Stimulated activated CD8-positive, alpha-beta memory T cell treated with anti-CD3 and anti-CD28 coated beads, Interleukin-7, amount 100 ng/mL, for 24 hours (primary cell): ENCODE measurements at regions not wholly inside any gene's neighbourhood (a gene's known extent, or its start where the extent isn't known, plus 50 kb on each side); places are given as distances from the start of the nearest gene placed in this dataset.

Experiments used
- DNase-seq: peaks from one replicate; pipeline ENCODE4 v3.0.0-alpha.2; 2020; ENCODE audit warnings: low read depth

GRCh38 chr11:38296211-38296776 lies 1698.3 kb upstream of the RAG2 start:
- no peak for DNase-seq

GRCh38 chr11:38282718-38283117 lies 1684.7 kb upstream of the RAG2 start:
- no peak for DNase-seq

DNA sequence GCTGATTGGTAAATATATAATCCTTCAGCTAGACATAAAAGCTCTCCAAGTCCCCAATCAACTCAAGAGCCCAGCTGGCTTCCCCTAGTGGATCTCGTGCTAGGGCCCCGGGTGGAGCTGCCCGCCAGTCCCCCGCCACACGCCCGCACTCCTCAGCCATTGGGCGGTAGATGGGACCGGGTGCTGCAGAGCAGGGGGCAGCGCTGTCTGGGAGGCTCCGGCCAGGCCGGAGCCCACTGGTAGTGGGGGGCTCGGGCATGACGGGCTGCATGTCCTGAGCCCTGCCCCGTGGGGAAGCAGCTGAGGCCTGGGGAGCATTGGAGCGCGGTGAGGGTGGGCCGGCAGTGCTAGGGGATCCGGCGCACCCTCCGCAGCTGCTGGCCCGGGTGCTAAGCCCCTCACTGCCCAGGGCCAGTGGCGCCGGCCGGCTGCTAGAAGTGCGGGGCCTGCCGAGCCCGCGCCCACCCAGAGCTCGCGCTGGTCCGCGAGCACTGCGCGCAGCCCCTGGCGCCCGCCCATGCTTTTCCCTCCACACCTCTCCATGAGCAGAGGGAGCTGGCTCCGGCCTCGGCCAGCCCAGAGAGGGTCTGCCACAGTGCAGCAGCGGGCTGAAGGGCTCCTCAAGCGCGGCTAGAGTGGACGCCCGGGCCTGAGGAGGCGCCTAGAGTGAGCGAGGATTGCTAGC lies 1680.6 kb upstream of the RAG2 start:
- no peak for DNase-seq

GRCh38 chr11:38274031-38274430 lies 1676.0 kb upstream of the RAG2 start:
- DNase-seq, result no peak

- no peak for DNase-seq
Observed at GRCh38 chr11:38272376-38272775, 1674.3 kb upstream of the RAG2 start.

- no peak for DNase-seq
Observed at GRCh38 chr11:38266691-38267090, 1668.7 kb upstream of the RAG2 start.

- no peak for DNase-seq
Observed at GRCh38 chr11:38256436-38256835, 1658.4 kb upstream of the RAG2 start.

GRCh38 chr11:38254913-38255312 lies 1656.9 kb upstream of the RAG2 start:
- DNase-seq, result no peak

DNA sequence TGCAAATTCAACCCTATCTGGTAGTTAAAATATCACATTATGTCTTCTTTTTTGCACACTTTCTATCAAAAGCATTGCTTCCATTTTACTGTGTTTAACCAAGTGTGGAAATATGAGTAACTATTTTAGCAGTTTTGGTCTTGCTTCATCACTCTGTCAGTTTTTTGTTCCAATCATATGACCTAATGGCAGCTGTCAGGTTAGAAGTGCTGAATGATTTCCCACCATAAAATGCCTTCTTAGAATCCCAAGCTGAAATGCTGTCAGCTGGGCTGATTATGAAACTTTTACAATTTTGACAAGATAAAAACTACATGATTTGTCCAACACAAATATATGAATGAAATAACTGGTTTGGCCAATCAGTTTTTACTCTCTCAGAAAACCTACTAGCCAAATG lies 1654.6 kb upstream of the RAG2 start:
- no peak for DNase-seq

GRCh38 chr11:38246451-38246850 lies 1648.4 kb upstream of the RAG2 start:
- no peak for DNase-seq

DNA sequence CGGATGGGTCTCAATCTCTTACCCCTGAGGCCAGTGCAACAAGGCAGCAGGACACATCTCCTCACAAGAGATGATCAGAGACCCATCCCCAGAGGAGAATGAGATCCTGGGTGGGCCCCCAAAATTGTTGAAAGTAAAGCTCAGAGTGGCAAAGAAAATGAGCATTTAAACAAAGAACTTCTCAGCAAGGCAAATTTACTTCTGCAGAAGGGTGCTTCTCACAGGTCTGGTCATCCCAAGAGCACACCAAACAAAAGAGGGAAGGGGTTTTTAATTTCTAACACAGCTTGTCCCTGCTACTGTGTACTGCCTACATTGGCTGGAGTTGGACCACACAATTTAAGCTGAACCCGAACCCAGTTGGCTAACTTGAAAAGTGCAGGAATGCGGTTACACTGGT lies 1628.6 kb upstream of the RAG2 start:
- no peak for DNase-seq

DNA sequence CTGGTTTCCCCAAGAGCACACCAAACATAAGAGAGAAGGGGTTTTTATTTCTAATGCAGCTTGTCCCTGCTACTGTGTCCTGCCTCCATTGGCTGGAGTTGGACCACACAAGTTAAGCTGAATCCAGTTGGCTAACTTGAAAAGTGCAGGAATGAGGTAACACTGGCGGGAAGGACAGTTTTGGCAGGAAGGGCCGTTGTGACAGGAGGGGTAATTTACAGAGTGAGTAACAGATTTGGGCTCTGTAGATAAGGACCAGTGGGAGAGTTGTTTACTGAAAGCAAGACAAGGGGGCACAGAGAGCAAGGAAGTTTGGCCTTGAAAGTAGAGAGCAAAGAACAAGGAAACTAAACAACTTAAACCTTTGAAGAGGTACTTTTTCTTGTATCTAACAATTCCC lies 1623.3 kb upstream of the RAG2 start:
- DNase-seq, result no peak

DNA sequence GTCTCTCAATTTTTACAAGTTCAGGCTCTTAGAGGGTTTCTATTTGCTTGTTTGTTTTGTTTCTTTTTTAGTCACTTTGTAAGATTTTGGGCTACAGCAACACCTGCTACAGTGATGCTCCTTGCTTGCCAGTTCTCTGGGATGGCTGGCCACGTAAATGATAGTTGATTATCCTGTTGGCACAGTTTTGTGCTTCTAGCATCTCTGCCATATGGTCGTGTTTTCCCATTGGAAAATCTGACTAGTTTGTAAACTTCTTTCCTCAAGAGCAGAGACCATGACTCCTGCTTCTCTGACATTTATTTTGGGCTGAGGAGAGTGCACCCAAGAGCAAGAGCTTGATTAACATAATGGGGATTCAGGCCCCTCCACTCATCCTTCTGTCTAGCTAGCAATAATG lies 1621.6 kb upstream of the RAG2 start:
- no peak for DNase-seq

DNA sequence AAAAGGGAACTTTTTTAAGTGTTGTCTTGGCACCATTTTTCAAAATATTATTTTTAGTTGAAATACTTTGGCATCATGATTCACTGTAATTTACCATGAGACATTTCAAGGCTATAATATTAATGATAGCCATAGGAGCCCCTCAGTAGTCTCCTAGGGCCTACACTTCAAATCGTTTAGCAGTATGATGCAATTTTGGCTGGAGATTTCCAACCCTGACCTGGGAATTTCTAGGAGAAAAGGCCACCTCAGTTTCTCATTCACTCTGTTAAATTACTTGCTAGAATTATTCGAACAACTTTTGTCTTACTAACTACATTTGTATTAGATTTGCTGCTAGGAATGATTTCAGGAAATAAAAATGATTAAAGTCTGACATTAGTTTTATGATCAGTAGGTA lies 1610.9 kb upstream of the RAG2 start:
- no peak for DNase-seq

- no peak for DNase-seq
Observed at GRCh38 chr11:38206663-38207062, 1608.6 kb upstream of the RAG2 start.

- DNase-seq, result no peak
Observed at GRCh38 chr11:38191101-38191500, 1593.1 kb upstream of the RAG2 start.

DNA sequence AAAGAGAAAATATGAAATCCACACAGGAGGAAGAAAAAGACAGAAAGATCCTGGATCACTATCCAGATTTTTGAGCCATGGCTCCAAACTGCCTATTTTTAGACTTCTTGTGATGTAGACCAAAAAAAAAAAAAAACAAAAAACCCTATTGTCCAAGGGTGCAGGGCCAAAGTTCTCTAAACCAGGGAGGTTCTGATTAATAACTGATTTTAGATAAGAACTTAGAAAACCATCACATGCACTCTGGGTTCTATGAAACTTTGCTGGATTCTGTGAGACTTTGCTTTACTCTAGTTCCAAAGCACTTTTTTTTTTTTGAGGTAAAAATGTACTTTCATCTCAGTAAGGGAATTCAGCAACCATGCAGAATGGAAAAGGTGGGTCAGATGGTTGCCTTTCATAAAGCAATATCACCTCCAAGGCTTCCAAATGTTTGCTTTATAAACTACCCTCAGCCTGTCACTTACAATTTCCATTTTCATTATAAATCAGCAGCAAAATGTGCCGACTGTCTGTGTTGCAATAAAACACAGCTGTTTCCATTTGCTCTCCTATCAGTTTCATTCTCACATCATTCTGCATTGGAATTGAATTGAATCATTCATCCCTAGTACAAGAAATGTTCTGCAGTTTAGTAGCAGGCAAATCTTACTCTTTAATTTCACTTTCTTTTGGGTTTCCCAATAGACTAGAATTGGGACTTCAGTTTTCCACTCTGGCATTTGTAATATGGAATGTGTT lies 1584.3 kb upstream of the RAG2 start:
- no peak for DNase-seq

DNA sequence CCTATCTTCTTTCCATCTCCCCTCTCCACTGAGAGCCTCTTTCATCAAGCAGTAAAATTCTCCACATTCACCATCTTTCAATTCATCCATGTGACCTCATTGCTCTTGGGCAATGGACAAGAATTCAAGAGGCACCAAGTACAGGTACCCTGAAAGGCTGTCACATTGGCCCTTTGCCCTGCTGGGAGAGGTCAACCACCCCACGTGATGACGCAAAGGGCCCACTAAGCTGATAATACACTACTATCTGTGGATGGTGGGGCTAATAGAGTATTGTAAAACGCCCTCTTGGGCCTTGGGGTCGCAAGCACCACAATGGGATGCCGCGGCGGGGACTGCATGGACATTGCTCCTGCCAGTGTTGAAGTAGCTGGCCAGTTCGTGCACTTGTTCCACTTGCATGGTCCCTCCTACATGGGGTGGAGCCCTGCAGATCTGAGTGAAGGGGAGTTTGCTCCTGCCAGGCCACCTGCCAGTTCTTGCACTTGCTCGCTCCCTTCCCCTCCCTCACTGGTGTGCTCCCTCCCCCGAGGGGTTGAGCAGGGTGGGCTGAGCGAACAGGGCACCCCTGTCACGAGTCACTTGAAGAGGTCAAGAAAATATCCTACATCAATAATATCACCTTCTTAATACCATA lies 1578.8 kb upstream of the RAG2 start:
- DNase-seq, result no peak

GRCh38 chr11:38173676-38174075 lies 1575.6 kb upstream of the RAG2 start:
- DNase-seq, result no peak

GRCh38 chr11:38169286-38169685 lies 1571.2 kb upstream of the RAG2 start:
- no peak for DNase-seq

DNA sequence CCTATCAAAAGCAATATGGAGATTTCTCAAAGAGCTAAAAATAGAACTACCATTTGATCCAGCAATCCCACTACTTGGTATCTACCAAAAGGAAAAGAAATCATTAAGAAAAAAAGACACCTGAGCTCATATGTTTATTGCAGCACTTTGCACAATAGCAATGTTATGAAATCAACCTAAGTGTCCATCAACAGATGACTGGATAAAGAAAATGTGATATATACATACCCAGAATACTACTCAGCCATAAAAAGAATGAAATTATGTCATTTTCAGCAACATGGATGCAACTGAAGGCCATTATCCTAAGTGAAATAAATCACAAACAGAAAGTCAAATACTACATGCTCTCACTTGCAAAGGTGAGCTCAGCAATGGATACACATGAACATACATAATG lies 1565.5 kb upstream of the RAG2 start:
- DNase-seq, result no peak

DNA sequence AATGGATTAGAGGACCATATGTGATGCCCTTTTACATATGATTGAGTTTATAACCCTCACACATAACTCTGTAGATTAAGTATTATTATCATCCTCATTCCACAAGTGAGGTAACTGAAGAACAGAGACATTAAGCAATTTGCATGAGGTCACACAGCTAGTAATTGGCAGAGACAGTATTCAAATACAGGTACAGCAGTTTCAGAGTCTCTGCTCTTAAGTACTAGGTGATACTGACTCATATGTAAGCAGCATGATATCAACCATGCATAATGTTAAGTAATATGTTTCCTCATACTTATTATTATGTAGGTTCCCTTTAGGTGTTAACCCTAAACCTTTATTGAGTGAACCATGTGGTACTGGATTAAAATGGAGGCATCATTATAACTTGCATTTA lies 1562.4 kb upstream of the RAG2 start:
- no peak for DNase-seq

- no peak for DNase-seq
Observed at GRCh38 chr11:38159038-38159437, 1561.0 kb upstream of the RAG2 start.
